ENCODE measurements at regions not wholly inside any gene's neighbourhood (a gene's known extent, or its start where the extent isn't known, plus 50 kb on each side); places are given as distances from the start of the nearest gene placed in this dataset.

- TF ChIP-seq CTCF (IDR thresholded peaks at IDR 0.05; ENCODE audit: poor library complexity) (no peak), EZH2 (IDR thresholded peaks at IDR 0.05; ENCODE audit: borderline replicate concordance) (no peak), EZH2phosphoT487 (IDR thresholded peaks at IDR 0.05; ENCODE audit: low read depth, severe bottlenecking, unreplicated experiment) (no peak)
These were observed 71.1 kb upstream of the HPCAL1 start for GRCh38 chr2:10231551-10232085.

Data from hepatocyte (in vitro differentiated cells).